Gastrocnemius medialis (tissue), 4 donors: ENCODE measurements at regions not wholly inside any gene's neighbourhood (a gene's known extent, or its start where the extent isn't known, plus 50 kb on each side); places are given as distances from the start of the nearest gene placed in this dataset.

Experiments used
- CTCF ChIP-seq, 5 experiments: fragments of 450-650 bp in 3 of 5; fragments of 200-600 bp in 2 of 5; sonication (generic) in 2 of 5; IDR thresholded peaks in 4 of 5; conservative IDR thresholded peaks in 1 of 5; 1 replicate in 4 of 5; 2 replicates in 1 of 5; pipeline ENCODE4 v1.5.1; 2016 to 2019; ENCODE audit warnings: antibody characterized with exemption in 5 of 5, mild to moderate bottlenecking in 3 of 5, moderate library complexity in 3 of 5
- POLR2A ChIP-seq, 2 donors: fragments of 450-650 bp; IDR thresholded peaks; one replicate each; pipeline ENCODE4 v1.6.1; 2017; ENCODE audit warnings: antibody characterized with exemption in 2 of 2, mild to moderate bottlenecking in 2 of 2, moderate library complexity in 2 of 2

- TF ChIP-seq CTCF (IDR thresholded peaks at IDR 0.05 in 4 of 5, conservative IDR thresholded peaks at IDR 0.05 in 1 of 5) (no peak), POLR2A (IDR thresholded peaks at IDR 0.05) (no peak)
Measured at GRCh38 chr3:31079689-31080088, 185.2 kb upstream of the GADL1 start.
